H1 (cell line): ENCODE measurements at regions not wholly inside any gene's neighbourhood (a gene's known extent, or its start where the extent isn't known, plus 50 kb on each side); places are given as distances from the start of the nearest gene placed in this dataset.

ENCODE experiments used
- ATF3 ChIP-seq: IDR thresholded peaks from 2 replicates; pipeline ENCODE4 v1.6.1; 2011; ENCODE audit warnings: low read depth, mild to moderate bottlenecking, low read length; ENCODE audit not compliant: insufficient read depth
- BRCA1 ChIP-seq: IDR thresholded peaks from 2 replicates; pipeline ENCODE4 v1.6.1; 2012; ENCODE audit warnings: low read depth, low read length, improper control_type of control experiment
- CBX8 ChIP-seq: fragments of 300-800, 300-1000 bp; sonication (generic); IDR thresholded peaks from 2 replicates; pipeline ENCODE4 v1.7.1; 2016; ENCODE audit warnings: low read depth, low read length, borderline replicate concordance
- CTBP2 ChIP-seq: IDR thresholded peaks from 2 replicates; pipeline ENCODE4 v1.7.0; 2011; ENCODE audit warnings: borderline replicate concordance, mild to moderate bottlenecking, moderate library complexity, mixed read lengths, low read length; ENCODE audit not compliant: insufficient read depth, insufficient read length
- EP300 ChIP-seq, 2 experiments: IDR thresholded peaks; 1 replicate in 1 of 2; 2 replicates in 1 of 2; pipeline ENCODE4 v1.6.1; 2011 to 2012; ENCODE audit warnings: low read depth in 2 of 2, low read length in 2 of 2, mild to moderate bottlenecking in 2 of 2, borderline replicate concordance in 1 of 2, inconsistent platforms in 1 of 2, moderate library complexity in 1 of 2
- JUN ChIP-seq: IDR thresholded peaks from 2 replicates; pipeline ENCODE4 v1.6.1; 2011; ENCODE audit warnings: low read depth, mild to moderate bottlenecking, improper control_type of control experiment, low read length
- POU5F1 ChIP-seq: IDR thresholded peaks from 2 replicates; pipeline ENCODE4 v1.6.1; 2011; ENCODE audit warnings: low read depth, mild to moderate bottlenecking, low read length, moderate library complexity
- RAD21 ChIP-seq, 2 experiments: IDR thresholded peaks in 1 of 2; conservative IDR thresholded peaks in 1 of 2; 2 replicates each; pipeline ENCODE4 v1.6.1; 2011; ENCODE audit warnings: low read depth in 2 of 2, low read length in 2 of 2, improper control_type of control experiment in 1 of 2, inconsistent platforms in 1 of 2, mild to moderate bottlenecking in 1 of 2, moderate library complexity in 1 of 2
- RXRA ChIP-seq: IDR thresholded peaks from 2 replicates; pipeline ENCODE4 v1.6.1; 2011; ENCODE audit warnings: low read depth, mild to moderate bottlenecking, low read length, moderate library complexity; ENCODE audit not compliant: insufficient read depth
- SIRT6 ChIP-seq: IDR thresholded peaks from one replicate; pipeline ENCODE4 v1.7.1; 2012; ENCODE audit warnings: low read length, inconsistent platforms
- SRF ChIP-seq: IDR thresholded peaks from 2 replicates; pipeline ENCODE4 v1.6.1; 2011; ENCODE audit warnings: mild to moderate bottlenecking, low read depth, low read length, moderate library complexity
- SUZ12 ChIP-seq: fragments of 200-600 bp; sonication (generic); IDR thresholded peaks from 2 replicates; pipeline ENCODE4 v1.6.1; 2012; ENCODE audit warnings: mild to moderate bottlenecking, inconsistent platforms, low read length, moderate library complexity, mixed read lengths
- TF ChIP-seq, protein P1 (sequence below): IDR thresholded peaks from 2 replicates; pipeline ENCODE4 v1.6.1; 2012; ENCODE audit warnings: inconsistent platforms

DNA sequence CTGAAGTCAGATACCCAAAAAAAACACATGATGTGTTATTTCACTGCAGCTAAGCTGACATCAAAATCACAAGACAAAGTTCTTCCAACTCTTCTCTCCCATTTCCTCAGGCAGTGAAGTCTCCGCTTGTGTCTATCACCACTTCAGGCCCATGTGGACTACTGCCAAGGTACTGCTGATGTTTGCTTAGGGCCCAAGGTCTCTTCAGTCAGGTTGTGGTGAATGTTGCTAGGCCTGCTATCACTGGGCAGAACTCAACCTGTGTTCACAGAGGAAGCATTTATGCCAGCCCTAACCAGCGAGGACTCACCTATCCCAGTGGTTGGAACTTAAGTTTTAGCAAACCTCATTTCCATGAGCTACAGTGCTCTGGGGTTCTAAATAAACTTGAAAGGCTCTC, 156.5 kb upstream of the BRINP3 start (continued):
- no peak for TF ChIP-seq RXRA
- TF ChIP-seq CBX8, result no peak
- no peak for TF ChIP-seq ATF3
- TF ChIP-seq BRCA1, result no peak
- no peak for TF ChIP-seq CTBP2
- no peak for TF ChIP-seq SUZ12
- no peak for TF ChIP-seq POU5F1
- TF ChIP-seq EP300 (IDR thresholded peaks at IDR 0.05; ENCODE audit: borderline replicate concordance in 1 of 2, low read depth in 2 of 2, low read length in 2 of 2), result no peak
- no peak for TF ChIP-seq SIRT6
- TF ChIP-seq, protein P1, sequence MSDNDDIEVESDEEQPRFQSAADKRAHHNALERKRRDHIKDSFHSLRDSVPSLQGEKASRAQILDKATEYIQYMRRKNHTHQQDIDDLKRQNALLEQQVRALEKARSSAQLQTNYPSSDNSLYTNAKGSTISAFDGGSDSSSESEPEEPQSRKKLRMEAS, result no peak
- TF ChIP-seq RAD21 (IDR thresholded peaks at IDR 0.05 in 1 of 2, conservative IDR thresholded peaks at IDR 0.05 in 1 of 2; ENCODE audit: low read depth in 2 of 2, low read length in 2 of 2), result no peak
- TF ChIP-seq JUN, result no peak
- no peak for TF ChIP-seq SRF
